GM12864 (cell line): ENCODE measurements at regions not wholly inside any gene's neighbourhood (a gene's known extent, or its start where the extent isn't known, plus 50 kb on each side); places are given as distances from the start of the nearest gene placed in this dataset.

ENCODE experiments used
- DNase-seq: peaks from one replicate; pipeline ENCODE4 v3.0.0-alpha.2; 2011; ENCODE audit warnings: low read depth
- H3K4me3 ChIP-seq: 2 replicates; pipeline ENCODE4 v1.5.1; 2011; ENCODE audit warnings: mild to moderate bottlenecking, low read depth, low read length, control low read depth
- CTCF ChIP-seq: IDR thresholded peaks from 2 replicates; pipeline ENCODE4 v1.5.1; 2011; ENCODE audit warnings: low read depth, mild to moderate bottlenecking, moderate library complexity, low read length, control low read depth, inconsistent platforms; ENCODE audit errors: missing control alignments

GRCh38 chr4:175271010-175271630, 353.0 kb downstream of the ADAM29 start:
- no peak for TF ChIP-seq CTCF
- H3K4me3 ChIP-seq, result no peak overlapping the region
- no peak for DNase-seq

GRCh38 chr4:175273995-175274753, 356.0 kb downstream of the ADAM29 start:
- no peak for DNase-seq
- no peak for TF ChIP-seq CTCF
- no peak overlapping the region for H3K4me3 ChIP-seq

- DNase-seq, result no peak
- TF ChIP-seq CTCF, result no peak
- no peak overlapping the region for H3K4me3 ChIP-seq
Observed at GRCh38 chr4:175277816-175278215, 359.7 kb downstream of the ADAM29 start.

GRCh38 chr4:175280153-175280552, 362.0 kb downstream of the ADAM29 start:
- no peak overlapping the region for H3K4me3 ChIP-seq
- TF ChIP-seq CTCF, result no peak
- DNase-seq, result no peak

GRCh38 chr4:175281894-175282293, 363.7 kb downstream of the ADAM29 start:
- no peak for DNase-seq
- no peak overlapping the region for H3K4me3 ChIP-seq
- no peak for TF ChIP-seq CTCF

- TF ChIP-seq CTCF, result no peak
- DNase-seq, result no peak
- H3K4me3 ChIP-seq, result no peak overlapping the region
Observed at GRCh38 chr4:175282407-175282806, 364.2 kb downstream of the ADAM29 start.

GRCh38 chr4:175290401-175290800, 372.2 kb downstream of the ADAM29 start:
- no peak for TF ChIP-seq CTCF
- DNase-seq, result no peak
- no peak overlapping the region for H3K4me3 ChIP-seq
